B cell (primary cell): ENCODE measurements at regions not wholly inside any gene's neighbourhood (a gene's known extent, or its start where the extent isn't known, plus 50 kb on each side); places are given as distances from the start of the nearest gene placed in this dataset.

Source experiments
- EZH2 ChIP-seq: IDR thresholded peaks from 2 replicates; pipeline ENCODE4 v1.6.1; 2012; ENCODE audit warnings: borderline replicate concordance, low read depth, mild to moderate bottlenecking, moderate library complexity, low read length; ENCODE audit not compliant: insufficient read depth, poor library complexity, severe bottlenecking
- TF ChIP-seq, protein P1 (sequence below): fragments of 200-600 bp; IDR thresholded peaks from one replicate; pipeline ENCODE4 v1.8.0; 2022; ENCODE audit warnings: antibody characterized with exemption, mild to moderate bottlenecking

DNA sequence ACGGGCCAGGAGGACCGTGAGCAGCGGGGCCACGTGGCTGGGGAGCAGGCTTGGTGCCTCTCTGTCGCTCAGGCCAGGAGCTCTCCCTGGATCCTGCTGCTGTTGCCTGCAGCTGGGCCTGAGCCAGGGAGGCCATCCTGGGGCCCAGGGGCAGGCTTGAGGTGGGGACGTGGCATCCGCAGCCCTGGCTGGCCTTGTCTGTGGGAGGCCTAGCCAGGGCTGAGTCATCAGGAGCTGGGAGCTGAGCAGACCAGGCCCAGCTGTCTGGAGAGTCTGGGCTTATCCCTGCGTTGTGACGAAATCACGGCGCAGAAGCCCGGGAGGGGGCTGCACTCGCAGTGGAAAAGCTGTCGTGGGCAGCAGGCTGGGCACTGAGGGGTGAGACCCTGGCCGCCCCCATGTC is 138.8 kb upstream of the COL5A1 start:
- TF ChIP-seq, protein P1, sequence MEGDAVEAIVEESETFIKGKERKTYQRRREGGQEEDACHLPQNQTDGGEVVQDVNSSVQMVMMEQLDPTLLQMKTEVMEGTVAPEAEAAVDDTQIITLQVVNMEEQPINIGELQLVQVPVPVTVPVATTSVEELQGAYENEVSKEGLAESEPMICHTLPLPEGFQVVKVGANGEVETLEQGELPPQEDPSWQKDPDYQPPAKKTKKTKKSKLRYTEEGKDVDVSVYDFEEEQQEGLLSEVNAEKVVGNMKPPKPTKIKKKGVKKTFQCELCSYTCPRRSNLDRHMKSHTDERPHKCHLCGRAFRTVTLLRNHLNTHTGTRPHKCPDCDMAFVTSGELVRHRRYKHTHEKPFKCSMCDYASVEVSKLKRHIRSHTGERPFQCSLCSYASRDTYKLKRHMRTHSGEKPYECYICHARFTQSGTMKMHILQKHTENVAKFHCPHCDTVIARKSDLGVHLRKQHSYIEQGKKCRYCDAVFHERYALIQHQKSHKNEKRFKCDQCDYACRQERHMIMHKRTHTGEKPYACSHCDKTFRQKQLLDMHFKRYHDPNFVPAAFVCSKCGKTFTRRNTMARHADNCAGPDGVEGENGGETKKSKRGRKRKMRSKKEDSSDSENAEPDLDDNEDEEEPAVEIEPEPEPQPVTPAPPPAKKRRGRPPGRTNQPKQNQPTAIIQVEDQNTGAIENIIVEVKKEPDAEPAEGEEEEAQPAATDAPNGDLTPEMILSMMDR: no peak
- TF ChIP-seq EZH2: no peak
